ENCODE measurements at regions not wholly inside any gene's neighbourhood (a gene's known extent, or its start where the extent isn't known, plus 50 kb on each side); places are given as distances from the start of the nearest gene placed in this dataset.
"Not testable (repeated sequence)": the region's sequence is repeated elsewhere in the genome, so short reads cannot be mapped to it uniquely, and the experiment has no call there.

- DNase-seq: no peak
Measured at GRCh38 chr3:104438706-104439105, 928.0 kb upstream of the ALCAM start.

GRCh38 chr3:104445252-104445919 lies 921.3 kb upstream of the ALCAM start:
- DNase-seq: not testable (repeated sequence)

- DNase-seq: no peak
Measured at GRCh38 chr3:104447681-104448080, 919.0 kb upstream of the ALCAM start.

GRCh38 chr3:104452697-104453096 lies 914.0 kb upstream of the ALCAM start:
- DNase-seq: no peak

- DNase-seq: no peak
Measured at GRCh38 chr3:104458657-104459056, 908.1 kb upstream of the ALCAM start.

- DNase-seq: no peak
Measured at GRCh38 chr3:104460477-104461406, 906.0 kb upstream of the ALCAM start.

- DNase-seq: no peak
Measured at GRCh38 chr3:104461431-104461830, 905.3 kb upstream of the ALCAM start.

GRCh38 chr3:104472221-104472620 lies 894.5 kb upstream of the ALCAM start:
- no peak for DNase-seq

- no peak for DNase-seq
Measured at GRCh38 chr3:104474011-104474410, 892.7 kb upstream of the ALCAM start.

GRCh38 chr3:104503022-104503421 lies 863.7 kb upstream of the ALCAM start:
- no peak for DNase-seq

GRCh38 chr3:104510131-104510849 lies 856.4 kb upstream of the ALCAM start:
- no peak for DNase-seq

GRCh38 chr3:104514371-104514770 lies 852.3 kb upstream of the ALCAM start:
- no peak for DNase-seq

- no peak for DNase-seq
Measured at GRCh38 chr3:104514776-104515175, 851.9 kb upstream of the ALCAM start.

- no peak for DNase-seq
Measured at GRCh38 chr3:104519068-104519467, 847.6 kb upstream of the ALCAM start.

GRCh38 chr3:104519468-104520227 lies 847.1 kb upstream of the ALCAM start:
- DNase-seq: no peak

GRCh38 chr3:104520228-104520655 lies 846.5 kb upstream of the ALCAM start:
- DNase-seq: no peak

GRCh38 chr3:104521606-104522336 lies 844.9 kb upstream of the ALCAM start:
- no peak for DNase-seq

- DNase-seq: no peak
Measured at GRCh38 chr3:104523136-104523535, 843.6 kb upstream of the ALCAM start.

- no peak for DNase-seq
Measured at GRCh38 chr3:104526901-104527401, 839.8 kb upstream of the ALCAM start.

- DNase-seq: no peak
Measured at GRCh38 chr3:104530934-104531333, 835.8 kb upstream of the ALCAM start.

- DNase-seq: no peak
Measured at GRCh38 chr3:104536715-104537114, 830.0 kb upstream of the ALCAM start.

GRCh38 chr3:104537323-104537722 lies 829.4 kb upstream of the ALCAM start:
- DNase-seq: no peak
